ENCODE measurements at regions not wholly inside any gene's neighbourhood (a gene's known extent, or its start where the extent isn't known, plus 50 kb on each side); places are given as distances from the start of the nearest gene placed in this dataset.

- no peaks in the 10 kb centered on the region for H4K20me1 ChIP-seq (ENCODE audit: insufficient read depth, low read length)
- H3K27me3 ChIP-seq (ENCODE audit: insufficient read depth, low read length), result no peaks in the 10 kb centered on the region
- H3K9me3 ChIP-seq (ENCODE audit: low read depth, low read length), result no peaks in the 10 kb centered on the region
- no peak overlapping the region for H2AFZ ChIP-seq (ENCODE audit: low read length)
- peak; percentile 32 for DNase-seq (ENCODE audit: insufficient read length, low spot score, missing footprints)
- no peak overlapping the region for H3K27ac ChIP-seq (ENCODE audit: low read depth, low read length)
- no peaks in the 10 kb centered on the region for H3K4me1 ChIP-seq (ENCODE audit: insufficient read depth, low read length)
- H3K4me2 ChIP-seq (ENCODE audit: insufficient read depth, low read length), result no peak overlapping the region
- H3K36me3 ChIP-seq (ENCODE audit: insufficient read depth, low read length), result no peaks in the 10 kb centered on the region
- no peak overlapping the region for H3K4me3 ChIP-seq (ENCODE audit: insufficient read depth, low read length)
- no peak for TF ChIP-seq CTCF (IDR thresholded peaks at IDR 0.05; ENCODE audit: extremely low read depth, low read depth, low read length)
- no peaks in the 10 kb centered on the region for H3K79me2 ChIP-seq (ENCODE audit: insufficient read depth, low read length)
These were observed 105.6 kb downstream of the ELOVL4 start for GRCh38 chr6:79841577-79842375.

GRCh38 chr6:79838851-79839250, 108.5 kb downstream of the ELOVL4 start:
- Histone ChIP-seq H4K20me1 (ENCODE audit: insufficient read depth, low read length) (no peaks in the 10 kb centered on the region), H3K27me3 (ENCODE audit: insufficient read depth, low read length) (no peaks in the 10 kb centered on the region), H3K4me3 (ENCODE audit: insufficient read depth, low read length) (no peak overlapping the region), H3K36me3 (ENCODE audit: insufficient read depth, low read length) (no peaks in the 10 kb centered on the region), H3K27ac (ENCODE audit: low read depth, low read length) (no peak overlapping the region), H3K9me3 (ENCODE audit: low read depth, low read length) (no peaks in the 10 kb centered on the region), H3K79me2 (ENCODE audit: insufficient read depth, low read length) (no peaks in the 10 kb centered on the region), H3K4me1 (ENCODE audit: insufficient read depth, low read length) (no peaks in the 10 kb centered on the region), H3K4me2 (ENCODE audit: insufficient read depth, low read length) (no peak overlapping the region), H2AFZ (ENCODE audit: low read length) (no peak overlapping the region)
- DNase-seq (ENCODE audit: insufficient read length, low spot score, missing footprints), result no peak
- no peak for TF ChIP-seq CTCF (IDR thresholded peaks at IDR 0.05; ENCODE audit: extremely low read depth, low read depth, low read length)

GRCh38 chr6:79833964-79834284, 113.4 kb downstream of the ELOVL4 start:
- Histone ChIP-seq H3K4me3 (ENCODE audit: insufficient read depth, low read length) (no peak overlapping the region), H2AFZ (ENCODE audit: low read length) (no peak overlapping the region), H3K79me2 (ENCODE audit: insufficient read depth, low read length) (no peaks in the 10 kb centered on the region), H3K4me1 (ENCODE audit: insufficient read depth, low read length) (no peaks in the 10 kb centered on the region), H3K4me2 (ENCODE audit: insufficient read depth, low read length) (no peak overlapping the region), H3K27ac (ENCODE audit: low read depth, low read length) (no peak overlapping the region), H3K27me3 (ENCODE audit: insufficient read depth, low read length) (no peaks in the 10 kb centered on the region), H4K20me1 (ENCODE audit: insufficient read depth, low read length) (no peaks in the 10 kb centered on the region), H3K36me3 (ENCODE audit: insufficient read depth, low read length) (no peaks in the 10 kb centered on the region), H3K9me3 (ENCODE audit: low read depth, low read length) (no peaks in the 10 kb centered on the region)
- no peak for DNase-seq (ENCODE audit: insufficient read length, low spot score, missing footprints)
- TF ChIP-seq CTCF (IDR thresholded peaks at IDR 0.05; ENCODE audit: extremely low read depth, low read depth, low read length), result no peak

GRCh38 chr6:79833264-79833963, 113.9 kb downstream of the ELOVL4 start:
- Histone ChIP-seq H3K36me3 (ENCODE audit: insufficient read depth, low read length) (no peaks in the 10 kb centered on the region), H3K9me3 (ENCODE audit: low read depth, low read length) (no peaks in the 10 kb centered on the region), H4K20me1 (ENCODE audit: insufficient read depth, low read length) (no peaks in the 10 kb centered on the region), H3K4me1 (ENCODE audit: insufficient read depth, low read length) (no peaks in the 10 kb centered on the region), H2AFZ (ENCODE audit: low read length) (no peak overlapping the region), H3K4me2 (ENCODE audit: insufficient read depth, low read length) (no peak overlapping the region), H3K4me3 (ENCODE audit: insufficient read depth, low read length) (no peak overlapping the region), H3K27ac (ENCODE audit: low read depth, low read length) (no peak overlapping the region), H3K27me3 (ENCODE audit: insufficient read depth, low read length) (no peaks in the 10 kb centered on the region), H3K79me2 (ENCODE audit: insufficient read depth, low read length) (no peaks in the 10 kb centered on the region)
- TF ChIP-seq CTCF (IDR thresholded peaks at IDR 0.05; ENCODE audit: extremely low read depth, low read depth, low read length), result no peak
- no peak for DNase-seq (ENCODE audit: insufficient read length, low spot score, missing footprints)

All from osteoblast (primary cell).